Effector CD8-positive, alpha-beta T cell (primary cell): ENCODE measurements at regions not wholly inside any gene's neighbourhood (a gene's known extent, or its start where the extent isn't known, plus 50 kb on each side); places are given as distances from the start of the nearest gene placed in this dataset.
"Not testable (repeated sequence)": the region's sequence is repeated elsewhere in the genome, so short reads cannot be mapped to it uniquely, and the experiment has no call there.

Source experiments
- DNase-seq: peaks from one replicate; lab custom pipeline; 2025; lab: John Stamatoyannopoulos, UW

GRCh38 chr12:124674937-124675336 lies 107.5 kb upstream of the NCOR2 start:
- DNase-seq = no peak

GRCh38 chr12:124673801-124674617 lies 106.6 kb upstream of the NCOR2 start:
- DNase-seq = no peak

- not testable (repeated sequence) for DNase-seq
Measured at GRCh38 chr12:124669271-124669721, 101.9 kb upstream of the NCOR2 start.

- no peak for DNase-seq
Measured at GRCh38 chr12:124668602-124669001, 101.2 kb upstream of the NCOR2 start.

GRCh38 chr12:124667506-124668326 lies 100.3 kb upstream of the NCOR2 start:
- DNase-seq = no peak

GRCh38 chr12:124666722-124667259 lies 99.4 kb upstream of the NCOR2 start:
- no peak for DNase-seq

GRCh38 chr12:124665511-124665910 lies 98.1 kb upstream of the NCOR2 start:
- DNase-seq = no peak

GRCh38 chr12:124664395-124665111 lies 97.1 kb upstream of the NCOR2 start:
- no peak for DNase-seq

GRCh38 chr12:124663771-124664366 lies 96.5 kb upstream of the NCOR2 start:
- no peak for DNase-seq

- no peak for DNase-seq
Measured at GRCh38 chr12:124663206-124663605, 95.8 kb upstream of the NCOR2 start.

- DNase-seq = no peak
Measured at GRCh38 chr12:124661341-124661740, 93.9 kb upstream of the NCOR2 start.

- DNase-seq = no peak
Measured at GRCh38 chr12:124660851-124661250, 93.4 kb upstream of the NCOR2 start.

- DNase-seq = no peak
Measured at GRCh38 chr12:124658806-124659402, 91.5 kb upstream of the NCOR2 start.

GRCh38 chr12:124658302-124658701 lies 90.9 kb upstream of the NCOR2 start:
- no peak for DNase-seq

GRCh38 chr12:124656947-124657434 lies 89.6 kb upstream of the NCOR2 start:
- DNase-seq = no peak

GRCh38 chr12:124655698-124656516 lies 88.5 kb upstream of the NCOR2 start:
- no peak for DNase-seq

- DNase-seq = no peak
Measured at GRCh38 chr12:124655048-124655697, 87.8 kb upstream of the NCOR2 start.

GRCh38 chr12:124654666-124655047 lies 87.2 kb upstream of the NCOR2 start:
- DNase-seq = no peak

GRCh38 chr12:124653169-124653931 lies 85.9 kb upstream of the NCOR2 start:
- no peak for DNase-seq
